ENCODE measurements at regions not wholly inside any gene's neighbourhood (a gene's known extent, or its start where the extent isn't known, plus 50 kb on each side); places are given as distances from the start of the nearest gene placed in this dataset.

GRCh38 chr4:185863946-185864345, 52.0 kb upstream of the SORBS2 start:
- TF ChIP-seq EP300 (IDR thresholded peaks at IDR 0.05), result no peak
- TF ChIP-seq CTCF (IDR thresholded peaks at IDR 0.05), result no peak
- TF ChIP-seq POLR2A (IDR thresholded peaks at IDR 0.05), result no peak
